ENCODE measurements at regions not wholly inside any gene's neighbourhood (a gene's known extent, or its start where the extent isn't known, plus 50 kb on each side); places are given as distances from the start of the nearest gene placed in this dataset.
A peak's percentile ranks its signal among the peaks of the same experiment; 100 is the strongest.

- peak in 2 of 6 donors; percentile 6 to 9 for DNase-seq (ENCODE audit: low read depth in 4 of 6, low spot score in 6 of 6)
- H3K27me3 ChIP-seq (ENCODE audit: control insufficient read depth, insufficient read depth, low read length), result no peaks in the 10 kb centered on the region
Measured at GRCh38 chr13:48892053-48892687, 83.5 kb upstream of the FNDC3A start.

GRCh38 chr13:48892688-48893075, 83.0 kb upstream of the FNDC3A start:
- Histone ChIP-seq H3K4me1 (ENCODE audit: control insufficient read depth, insufficient read depth, low read length) (no peaks in the 10 kb centered on the region), H3K27ac (ENCODE audit: low read depth, low read length) (no peak overlapping the region), H3K27me3 (ENCODE audit: control insufficient read depth, insufficient read depth, low read length) (no peaks in the 10 kb centered on the region), H3K9me3 (ENCODE audit: control insufficient read depth, insufficient read depth, low read length) (no peaks in the 10 kb centered on the region), H3K36me3 (ENCODE audit: control insufficient read depth, insufficient read depth, low read length) (no peaks in the 10 kb centered on the region), H3K4me3 (ENCODE audit: low read depth, low read length) (no peak overlapping the region)
- no CpG with 5 or more reads among the region's 3 CpGs for WGBS (ENCODE audit: insufficient coverage)
- DNase-seq (ENCODE audit: low read depth in 4 of 6, low spot score in 6 of 6), result no peak

More at GRCh38 chr13:48892053-48892687, 83.5 kb upstream of the FNDC3A start:
- Histone ChIP-seq H3K4me3 (ENCODE audit: low read depth, low read length) (no peak overlapping the region), H3K27ac (ENCODE audit: low read depth, low read length) (no peak overlapping the region), H3K9me3 (ENCODE audit: control insufficient read depth, insufficient read depth, low read length) (no peaks in the 10 kb centered on the region), H3K4me1 (ENCODE audit: control insufficient read depth, insufficient read depth, low read length) (no peaks in the 10 kb centered on the region), H3K36me3 (ENCODE audit: control insufficient read depth, insufficient read depth, low read length) (no peaks in the 10 kb centered on the region)
- WGBS (ENCODE audit: insufficient coverage), result no CpG with 5 or more reads among the region's 2 CpGs

GRCh38 chr13:48896312-48896711, 79.4 kb upstream of the FNDC3A start:
- no peak for DNase-seq (ENCODE audit: low read depth in 4 of 6, low spot score in 6 of 6)
- no peaks in the 10 kb centered on the region for H3K9me3 ChIP-seq (ENCODE audit: control insufficient read depth, insufficient read depth, low read length)
- no peak overlapping the region for H3K27ac ChIP-seq (ENCODE audit: low read depth, low read length)
- no peaks in the 10 kb centered on the region for H3K36me3 ChIP-seq (ENCODE audit: control insufficient read depth, insufficient read depth, low read length)
- no peaks in the 10 kb centered on the region for H3K4me1 ChIP-seq (ENCODE audit: control insufficient read depth, insufficient read depth, low read length)
- H3K27me3 ChIP-seq (ENCODE audit: control insufficient read depth, insufficient read depth, low read length), result no peaks in the 10 kb centered on the region
- H3K4me3 ChIP-seq (ENCODE audit: low read depth, low read length), result no peak overlapping the region

GRCh38 chr13:48901781-48902180, 73.9 kb upstream of the FNDC3A start:
- no peaks in the 10 kb centered on the region for H3K4me1 ChIP-seq (ENCODE audit: control insufficient read depth, insufficient read depth, low read length)
- DNase-seq (ENCODE audit: low read depth in 4 of 6, low spot score in 6 of 6), result no peak
- no peaks in the 10 kb centered on the region for H3K36me3 ChIP-seq (ENCODE audit: control insufficient read depth, insufficient read depth, low read length)
- no peaks in the 10 kb centered on the region for H3K9me3 ChIP-seq (ENCODE audit: control insufficient read depth, insufficient read depth, low read length)
- H3K27me3 ChIP-seq (ENCODE audit: control insufficient read depth, insufficient read depth, low read length), result no peaks in the 10 kb centered on the region
- H3K4me3 ChIP-seq (ENCODE audit: low read depth, low read length), result no peak overlapping the region
- no peak overlapping the region for H3K27ac ChIP-seq (ENCODE audit: low read depth, low read length)

GRCh38 chr13:48902368-48902767, 73.3 kb upstream of the FNDC3A start:
- peak in 2 of 6 donors; percentile 5 to 18 for DNase-seq (ENCODE audit: low read depth in 4 of 6, low spot score in 6 of 6)
- no peak overlapping the region for H3K27ac ChIP-seq (ENCODE audit: low read depth, low read length)
- H3K9me3 ChIP-seq (ENCODE audit: control insufficient read depth, insufficient read depth, low read length), result no peaks in the 10 kb centered on the region
- WGBS (ENCODE audit: insufficient coverage), result no CpG with 5 or more reads among the region's 1 CpG
- H3K36me3 ChIP-seq (ENCODE audit: control insufficient read depth, insufficient read depth, low read length), result no peaks in the 10 kb centered on the region
- H3K4me1 ChIP-seq (ENCODE audit: control insufficient read depth, insufficient read depth, low read length), result no peaks in the 10 kb centered on the region
- H3K27me3 ChIP-seq (ENCODE audit: control insufficient read depth, insufficient read depth, low read length), result no peaks in the 10 kb centered on the region
- no peak overlapping the region for H3K4me3 ChIP-seq (ENCODE audit: low read depth, low read length)

- H3K9me3 ChIP-seq (ENCODE audit: control insufficient read depth, insufficient read depth, low read length), result no peaks in the 10 kb centered on the region
- H3K36me3 ChIP-seq (ENCODE audit: control insufficient read depth, insufficient read depth, low read length), result no peaks in the 10 kb centered on the region
- H3K27me3 ChIP-seq (ENCODE audit: control insufficient read depth, insufficient read depth, low read length), result no peaks in the 10 kb centered on the region
- WGBS (ENCODE audit: insufficient coverage), result 100% methylated on average over 1 of the region's 2 CpGs
- H3K4me3 ChIP-seq (ENCODE audit: low read depth, low read length), result no peak overlapping the region
- DNase-seq (ENCODE audit: low read depth in 4 of 6, low spot score in 6 of 6), result no peak
- H3K27ac ChIP-seq (ENCODE audit: low read depth, low read length), result no peak overlapping the region
- no peaks in the 10 kb centered on the region for H3K4me1 ChIP-seq (ENCODE audit: control insufficient read depth, insufficient read depth, low read length)
Measured at GRCh38 chr13:48904668-48905290, 70.9 kb upstream of the FNDC3A start.

- Histone ChIP-seq H3K27ac (ENCODE audit: low read depth, low read length) (no peak overlapping the region), H3K4me1 (ENCODE audit: control insufficient read depth, insufficient read depth, low read length) (no peaks in the 10 kb centered on the region), H3K36me3 (ENCODE audit: control insufficient read depth, insufficient read depth, low read length) (no peaks in the 10 kb centered on the region), H3K4me3 (ENCODE audit: low read depth, low read length) (no peak overlapping the region), H3K9me3 (ENCODE audit: control insufficient read depth, insufficient read depth, low read length) (no peaks in the 10 kb centered on the region), H3K27me3 (ENCODE audit: control insufficient read depth, insufficient read depth, low read length) (no peaks in the 10 kb centered on the region)
- no peak for DNase-seq (ENCODE audit: low read depth in 4 of 6, low spot score in 6 of 6)
- WGBS (ENCODE audit: insufficient coverage), result no CpG with 5 or more reads among the region's 6 CpGs
Measured at GRCh38 chr13:48906200-48906599, 69.5 kb upstream of the FNDC3A start.

- no CpG with 5 or more reads among the region's 2 CpGs for WGBS (ENCODE audit: insufficient coverage)
- H3K4me3 ChIP-seq (ENCODE audit: low read depth, low read length), result no peak overlapping the region
- H3K27ac ChIP-seq (ENCODE audit: low read depth, low read length), result no peak overlapping the region
- H3K9me3 ChIP-seq (ENCODE audit: control insufficient read depth, insufficient read depth, low read length), result no peaks in the 10 kb centered on the region
- peak in 2 of 6 donors; percentile 2 to 9 for DNase-seq (ENCODE audit: low read depth in 4 of 6, low spot score in 6 of 6)
- no peaks in the 10 kb centered on the region for H3K36me3 ChIP-seq (ENCODE audit: control insufficient read depth, insufficient read depth, low read length)
- no peaks in the 10 kb centered on the region for H3K27me3 ChIP-seq (ENCODE audit: control insufficient read depth, insufficient read depth, low read length)
- H3K4me1 ChIP-seq (ENCODE audit: control insufficient read depth, insufficient read depth, low read length), result no peaks in the 10 kb centered on the region
Measured at GRCh38 chr13:48908381-48909055, 67.2 kb upstream of the FNDC3A start.

- Histone ChIP-seq H3K27ac (ENCODE audit: low read depth, low read length) (no peak overlapping the region), H3K9me3 (ENCODE audit: control insufficient read depth, insufficient read depth, low read length) (no peaks in the 10 kb centered on the region), H3K4me1 (ENCODE audit: control insufficient read depth, insufficient read depth, low read length) (no peaks in the 10 kb centered on the region), H3K27me3 (ENCODE audit: control insufficient read depth, insufficient read depth, low read length) (no peaks in the 10 kb centered on the region), H3K4me3 (ENCODE audit: low read depth, low read length) (no peak overlapping the region), H3K36me3 (ENCODE audit: control insufficient read depth, insufficient read depth, low read length) (no peaks in the 10 kb centered on the region)
- DNase-seq (ENCODE audit: low read depth in 4 of 6, low spot score in 6 of 6), result peak in 2 of 6 donors; percentile 6 to 9
- no CpG with 5 or more reads among the region's 2 CpGs for WGBS (ENCODE audit: insufficient coverage)
Measured at GRCh38 chr13:48909056-48909389, 66.7 kb upstream of the FNDC3A start.

- H3K4me1 ChIP-seq (ENCODE audit: control insufficient read depth, insufficient read depth, low read length), result no peaks in the 10 kb centered on the region
- DNase-seq (ENCODE audit: low read depth in 4 of 6, low spot score in 6 of 6), result no peak
- no peak overlapping the region for H3K27ac ChIP-seq (ENCODE audit: low read depth, low read length)
- H3K36me3 ChIP-seq (ENCODE audit: control insufficient read depth, insufficient read depth, low read length), result no peaks in the 10 kb centered on the region
- H3K27me3 ChIP-seq (ENCODE audit: control insufficient read depth, insufficient read depth, low read length), result no peaks in the 10 kb centered on the region
- H3K9me3 ChIP-seq (ENCODE audit: control insufficient read depth, insufficient read depth, low read length), result no peaks in the 10 kb centered on the region
- no peak overlapping the region for H3K4me3 ChIP-seq (ENCODE audit: low read depth, low read length)
- no CpG with 5 or more reads among the region's 2 CpGs for WGBS (ENCODE audit: insufficient coverage)
Measured at GRCh38 chr13:48910686-48911085, 65.0 kb upstream of the FNDC3A start.
